ENCODE measurements at regions not wholly inside any gene's neighbourhood (a gene's known extent, or its start where the extent isn't known, plus 50 kb on each side); places are given as distances from the start of the nearest gene placed in this dataset.

- no peak for DNase-seq
Measured at GRCh38 chr3:16081661-16082060, 92.8 kb upstream of the GALNT15 start.

- DNase-seq: no peak
Measured at GRCh38 chr3:16084887-16085286, 89.6 kb upstream of the GALNT15 start.

GRCh38 chr3:16085410-16085809, 89.1 kb upstream of the GALNT15 start:
- no peak for DNase-seq

GRCh38 chr3:16085884-16086608, 88.4 kb upstream of the GALNT15 start:
- no peak for DNase-seq

- DNase-seq: no peak
Measured at GRCh38 chr3:16086690-16087089, 87.8 kb upstream of the GALNT15 start.

GRCh38 chr3:16088496-16088895, 86.0 kb upstream of the GALNT15 start:
- no peak for DNase-seq

- no peak for DNase-seq
Measured at GRCh38 chr3:16089521-16089920, 85.0 kb upstream of the GALNT15 start.

- DNase-seq: no peak
Measured at GRCh38 chr3:16090024-16090423, 84.5 kb upstream of the GALNT15 start.

- DNase-seq: no peak
Measured at GRCh38 chr3:16090706-16091105, 83.8 kb upstream of the GALNT15 start.

GRCh38 chr3:16092923-16093322, 81.6 kb upstream of the GALNT15 start:
- DNase-seq: no peak

GRCh38 chr3:16101295-16102186, 72.9 kb upstream of the GALNT15 start:
- DNase-seq: no peak

- no peak for DNase-seq
Measured at GRCh38 chr3:16102187-16102561, 72.3 kb upstream of the GALNT15 start.

GRCh38 chr3:16102905-16103364, 71.5 kb upstream of the GALNT15 start:
- no peak for DNase-seq

- no peak for DNase-seq
Measured at GRCh38 chr3:16103472-16103871, 71.0 kb upstream of the GALNT15 start.

GRCh38 chr3:16104156-16104555, 70.3 kb upstream of the GALNT15 start:
- DNase-seq: no peak

- DNase-seq: no peak
Measured at GRCh38 chr3:16106050-16106449, 68.4 kb upstream of the GALNT15 start.

GRCh38 chr3:16108424-16108823, 66.1 kb upstream of the GALNT15 start:
- no peak for DNase-seq

GRCh38 chr3:16109929-16110328, 64.6 kb upstream of the GALNT15 start:
- DNase-seq: no peak

- DNase-seq: no peak
Measured at GRCh38 chr3:16112910-16113504, 61.5 kb upstream of the GALNT15 start.

- DNase-seq: no peak
Measured at GRCh38 chr3:16113704-16114103, 60.8 kb upstream of the GALNT15 start.

- no peak for DNase-seq
Measured at GRCh38 chr3:16114429-16114828, 60.1 kb upstream of the GALNT15 start.

- DNase-seq: no peak
Measured at GRCh38 chr3:16114930-16115329, 59.5 kb upstream of the GALNT15 start.

GRCh38 chr3:16118396-16118795, 56.1 kb upstream of the GALNT15 start:
- no peak for DNase-seq

- DNase-seq: no peak
Measured at GRCh38 chr3:16119887-16120286, 54.6 kb upstream of the GALNT15 start.
